C4-2B (cell line): ENCODE measurements at regions not wholly inside any gene's neighbourhood (a gene's known extent, or its start where the extent isn't known, plus 50 kb on each side); places are given as distances from the start of the nearest gene placed in this dataset.

Experiments used
- CTCF ChIP-seq: fragments of 450-650 bp; conservative IDR thresholded peaks from 2 replicates; pipeline ENCODE4 v1.5.1; 2017; ENCODE audit warnings: mild to moderate bottlenecking
- ZFX ChIP-seq: fragments of 450-650 bp; IDR thresholded peaks from 2 replicates; pipeline ENCODE4 v1.6.1; 2017

- TF ChIP-seq CTCF = no peak
- no peak for TF ChIP-seq ZFX
Measured at GRCh38 chr2:176407706-176408105, 138.5 kb downstream of the MTX2 start.
